A549 (cell line): ENCODE measurements at regions not wholly inside any gene's neighbourhood (a gene's known extent, or its start where the extent isn't known, plus 50 kb on each side); places are given as distances from the start of the nearest gene placed in this dataset.

ENCODE experiments used
- BHLHE40 ChIP-seq: IDR thresholded peaks from 2 replicates; pipeline ENCODE4 v1.6.1; 2012; ENCODE audit warnings: low read depth, low read length, inconsistent platforms
- CBX2 ChIP-seq: fragments of 200-600 bp; sonication (generic); IDR thresholded peaks from 2 replicates; pipeline ENCODE4 v1.6.1; 2016; ENCODE audit warnings: low read depth, mild to moderate bottlenecking, borderline replicate concordance
- MYC ChIP-seq: IDR thresholded peaks from 2 replicates; pipeline ENCODE4 v1.6.1; 2012; ENCODE audit warnings: mild to moderate bottlenecking, inconsistent platforms, low read length, improper control_type of control experiment, borderline replicate concordance
- NFE2L2 ChIP-seq: fragments of 150-350 bp; conservative IDR thresholded peaks from 2 replicates; pipeline ENCODE4 v1.6.1; 2014; ENCODE audit warnings: low read length
- NR3C1 ChIP-seq: fragments of >200 bp; sonication (Bioruptor Twin); formaldehyde crosslinking; IDR thresholded peaks from 3 replicates; pipeline ENCODE4 v1.6.1; 2017
- POLR2A ChIP-seq: IDR thresholded peaks from 2 replicates; pipeline ENCODE4 v1.6.1; 2012; ENCODE audit warnings: mild to moderate bottlenecking, low read length
- POLR2AphosphoS2 ChIP-seq: conservative IDR thresholded peaks from 2 replicates; pipeline ENCODE4 v1.6.1; 2012; ENCODE audit warnings: low read length, improper control_type of control experiment, inconsistent platforms
- REST ChIP-seq: fragments of 200-600 bp; sonication (generic); IDR thresholded peaks from 2 replicates; pipeline ENCODE4 v1.6.1; 2016; ENCODE audit warnings: antibody characterized with exemption, mild to moderate bottlenecking, moderate library complexity
- RFX5 ChIP-seq: fragments of 450-650 bp; IDR thresholded peaks from 2 replicates; pipeline ENCODE4 v1.7.1; 2014; ENCODE audit warnings: antibody characterized with exemption, mild to moderate bottlenecking, moderate library complexity
- SREBF2 ChIP-seq: fragments of 450-650 bp; IDR thresholded peaks from 2 replicates; pipeline ENCODE4 v1.6.1; 2014; ENCODE audit warnings: mild to moderate bottlenecking, moderate library complexity
- TF ChIP-seq, protein P1 (sequence below): fragments of 450-650 bp; IDR thresholded peaks from 2 replicates; pipeline ENCODE4 v1.6.1; 2014; ENCODE audit warnings: antibody characterized with exemption
- TF ChIP-seq, protein P2 (sequence below): IDR thresholded peaks from 2 replicates; pipeline ENCODE4 v1.6.1; 2012; ENCODE audit warnings: low read depth, borderline replicate concordance
- TF ChIP-seq, protein P3 (sequence below): fragments of >200 bp; sonication (Bioruptor Twin); formaldehyde crosslinking; IDR thresholded peaks from 3 replicates; pipeline ENCODE4 v1.5.1; 2016

DNA sequence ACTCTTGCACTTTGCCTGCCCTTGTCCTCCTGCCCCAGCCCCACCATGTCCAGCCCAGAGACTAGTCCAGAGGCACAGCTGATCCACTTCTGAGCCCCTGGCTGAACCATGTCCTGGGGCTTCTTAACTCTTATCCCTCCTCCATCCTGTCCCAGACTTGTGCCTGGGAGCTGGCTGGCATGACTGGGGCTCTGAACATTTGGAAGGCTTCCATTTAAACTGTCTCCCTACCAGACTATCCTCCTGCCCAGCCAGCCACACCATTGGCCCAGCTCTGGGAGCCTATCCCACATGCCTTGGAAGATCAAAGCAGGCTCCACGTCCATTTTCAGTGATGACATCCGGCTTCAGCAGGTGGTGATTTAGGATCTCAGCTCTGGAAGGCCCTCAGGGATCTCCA lies 57.4 kb downstream of the FAM241B start:
- TF ChIP-seq SREBF2, result no peak
- TF ChIP-seq, protein P1, sequence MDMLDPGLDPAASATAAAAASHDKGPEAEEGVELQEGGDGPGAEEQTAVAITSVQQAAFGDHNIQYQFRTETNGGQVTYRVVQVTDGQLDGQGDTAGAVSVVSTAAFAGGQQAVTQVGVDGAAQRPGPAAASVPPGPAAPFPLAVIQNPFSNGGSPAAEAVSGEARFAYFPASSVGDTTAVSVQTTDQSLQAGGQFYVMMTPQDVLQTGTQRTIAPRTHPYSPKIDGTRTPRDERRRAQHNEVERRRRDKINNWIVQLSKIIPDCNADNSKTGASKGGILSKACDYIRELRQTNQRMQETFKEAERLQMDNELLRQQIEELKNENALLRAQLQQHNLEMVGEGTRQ, result no peak
- TF ChIP-seq NR3C1, result no peak
- TF ChIP-seq, protein P2, sequence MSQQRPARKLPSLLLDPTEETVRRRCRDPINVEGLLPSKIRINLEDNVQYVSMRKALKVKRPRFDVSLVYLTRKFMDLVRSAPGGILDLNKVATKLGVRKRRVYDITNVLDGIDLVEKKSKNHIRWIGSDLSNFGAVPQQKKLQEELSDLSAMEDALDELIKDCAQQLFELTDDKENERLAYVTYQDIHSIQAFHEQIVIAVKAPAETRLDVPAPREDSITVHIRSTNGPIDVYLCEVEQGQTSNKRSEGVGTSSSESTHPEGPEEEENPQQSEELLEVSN, result no peak
- TF ChIP-seq RFX5, result no peak
- no peak for TF ChIP-seq CBX2
- TF ChIP-seq, protein P3, sequence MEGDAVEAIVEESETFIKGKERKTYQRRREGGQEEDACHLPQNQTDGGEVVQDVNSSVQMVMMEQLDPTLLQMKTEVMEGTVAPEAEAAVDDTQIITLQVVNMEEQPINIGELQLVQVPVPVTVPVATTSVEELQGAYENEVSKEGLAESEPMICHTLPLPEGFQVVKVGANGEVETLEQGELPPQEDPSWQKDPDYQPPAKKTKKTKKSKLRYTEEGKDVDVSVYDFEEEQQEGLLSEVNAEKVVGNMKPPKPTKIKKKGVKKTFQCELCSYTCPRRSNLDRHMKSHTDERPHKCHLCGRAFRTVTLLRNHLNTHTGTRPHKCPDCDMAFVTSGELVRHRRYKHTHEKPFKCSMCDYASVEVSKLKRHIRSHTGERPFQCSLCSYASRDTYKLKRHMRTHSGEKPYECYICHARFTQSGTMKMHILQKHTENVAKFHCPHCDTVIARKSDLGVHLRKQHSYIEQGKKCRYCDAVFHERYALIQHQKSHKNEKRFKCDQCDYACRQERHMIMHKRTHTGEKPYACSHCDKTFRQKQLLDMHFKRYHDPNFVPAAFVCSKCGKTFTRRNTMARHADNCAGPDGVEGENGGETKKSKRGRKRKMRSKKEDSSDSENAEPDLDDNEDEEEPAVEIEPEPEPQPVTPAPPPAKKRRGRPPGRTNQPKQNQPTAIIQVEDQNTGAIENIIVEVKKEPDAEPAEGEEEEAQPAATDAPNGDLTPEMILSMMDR, result no peak
- no peak for TF ChIP-seq REST
- no peak for TF ChIP-seq BHLHE40
- TF ChIP-seq MYC, result no peak
- no peak for TF ChIP-seq NFE2L2
- TF ChIP-seq POLR2A, result no peak
- no peak for TF ChIP-seq POLR2AphosphoS2
